Brain microvascular endothelial cell (primary cell): ENCODE measurements at regions not wholly inside any gene's neighbourhood (a gene's known extent, or its start where the extent isn't known, plus 50 kb on each side); places are given as distances from the start of the nearest gene placed in this dataset.

ENCODE experiments used
- DNase-seq: peaks from one replicate; pipeline ENCODE4 v3.0.0-alpha.2; 2020
- H3K27ac ChIP-seq: fragments of 250-450 bp; sonication (Bioruptor Pico); 2 replicates; pipeline ENCODE4 v1.5.1; 2020; ENCODE audit warnings: mild to moderate bottlenecking, moderate library complexity
- H3K27me3 ChIP-seq: fragments of 250-450 bp; sonication (Bioruptor Pico); replicated peaks from 2 replicates; pipeline ENCODE4 v1.5.1; 2020; ENCODE audit warnings: mild to moderate bottlenecking
- H3K36me3 ChIP-seq: fragments of 250-450 bp; sonication (Bioruptor Pico); replicated peaks from 2 replicates; pipeline ENCODE4 v1.5.1; 2020; ENCODE audit warnings: mild to moderate bottlenecking
- H3K4me3 ChIP-seq: 2 replicates; pipeline ENCODE4 v1.5.1; 2011; ENCODE audit warnings: low read depth, mild to moderate bottlenecking, control low read depth, low read length, moderate library complexity
- in situ Hi-C: cut with HindIII; loops from 2 replicates; pipeline ENCODE4 v1.10.0; 2017; ENCODE audit warnings: low sequenced_read_pairs, low pct_ligation_motif_present
- TF ChIP-seq, protein P1 (sequence below): IDR thresholded peaks from 2 replicates; pipeline ENCODE4 v1.5.1; 2011; ENCODE audit warnings: low read depth, mild to moderate bottlenecking, moderate library complexity, low read length, control low read depth, inconsistent platforms; ENCODE audit errors: missing control alignments

DNA sequence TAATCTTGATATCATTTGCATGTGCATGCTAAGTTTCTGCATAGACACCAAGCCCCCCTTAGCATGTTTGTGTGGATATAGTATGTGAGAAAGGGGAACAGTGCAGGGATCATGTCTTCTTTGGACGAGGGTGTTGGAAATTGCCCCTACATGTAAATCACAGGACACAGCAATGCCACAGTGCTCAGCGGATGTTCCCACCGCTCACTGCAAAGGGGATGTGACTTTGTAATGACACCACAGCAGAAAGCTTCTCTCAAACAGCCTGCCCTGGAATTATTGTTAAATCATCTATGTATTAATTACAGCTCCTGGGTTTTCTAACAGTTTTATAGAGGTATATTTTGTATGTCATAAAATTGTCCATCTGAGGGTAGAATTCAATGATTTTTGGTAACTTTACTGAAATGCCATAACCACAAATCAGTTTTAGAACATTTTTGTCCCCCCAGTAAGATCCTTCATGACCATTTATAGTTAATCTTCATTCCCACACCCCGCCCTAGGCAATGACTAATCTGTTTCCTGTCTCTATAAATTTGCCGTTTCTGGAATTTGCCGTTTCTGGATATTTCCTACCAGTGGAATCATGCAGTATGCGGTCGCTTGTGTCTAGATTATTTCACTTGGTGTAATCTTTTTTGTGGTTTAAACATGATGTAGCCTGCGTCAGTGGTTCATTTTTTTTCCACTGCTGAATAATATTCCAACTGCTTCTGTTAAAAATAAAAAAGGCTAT, 648.5 kb upstream of the WWC1 start:
- in situ Hi-C loops, result no loop called here
- peak overlapping the region; percentile 93 for H3K27ac ChIP-seq
- H3K27me3 ChIP-seq, result no peaks in the 10 kb centered on the region
- TF ChIP-seq, protein P1, sequence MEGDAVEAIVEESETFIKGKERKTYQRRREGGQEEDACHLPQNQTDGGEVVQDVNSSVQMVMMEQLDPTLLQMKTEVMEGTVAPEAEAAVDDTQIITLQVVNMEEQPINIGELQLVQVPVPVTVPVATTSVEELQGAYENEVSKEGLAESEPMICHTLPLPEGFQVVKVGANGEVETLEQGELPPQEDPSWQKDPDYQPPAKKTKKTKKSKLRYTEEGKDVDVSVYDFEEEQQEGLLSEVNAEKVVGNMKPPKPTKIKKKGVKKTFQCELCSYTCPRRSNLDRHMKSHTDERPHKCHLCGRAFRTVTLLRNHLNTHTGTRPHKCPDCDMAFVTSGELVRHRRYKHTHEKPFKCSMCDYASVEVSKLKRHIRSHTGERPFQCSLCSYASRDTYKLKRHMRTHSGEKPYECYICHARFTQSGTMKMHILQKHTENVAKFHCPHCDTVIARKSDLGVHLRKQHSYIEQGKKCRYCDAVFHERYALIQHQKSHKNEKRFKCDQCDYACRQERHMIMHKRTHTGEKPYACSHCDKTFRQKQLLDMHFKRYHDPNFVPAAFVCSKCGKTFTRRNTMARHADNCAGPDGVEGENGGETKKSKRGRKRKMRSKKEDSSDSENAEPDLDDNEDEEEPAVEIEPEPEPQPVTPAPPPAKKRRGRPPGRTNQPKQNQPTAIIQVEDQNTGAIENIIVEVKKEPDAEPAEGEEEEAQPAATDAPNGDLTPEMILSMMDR, result no peak
- DNase-seq, result peak; percentile 98
- H3K4me3 ChIP-seq, result no peak overlapping the region
- no peaks in the 10 kb centered on the region for H3K36me3 ChIP-seq

DNA sequence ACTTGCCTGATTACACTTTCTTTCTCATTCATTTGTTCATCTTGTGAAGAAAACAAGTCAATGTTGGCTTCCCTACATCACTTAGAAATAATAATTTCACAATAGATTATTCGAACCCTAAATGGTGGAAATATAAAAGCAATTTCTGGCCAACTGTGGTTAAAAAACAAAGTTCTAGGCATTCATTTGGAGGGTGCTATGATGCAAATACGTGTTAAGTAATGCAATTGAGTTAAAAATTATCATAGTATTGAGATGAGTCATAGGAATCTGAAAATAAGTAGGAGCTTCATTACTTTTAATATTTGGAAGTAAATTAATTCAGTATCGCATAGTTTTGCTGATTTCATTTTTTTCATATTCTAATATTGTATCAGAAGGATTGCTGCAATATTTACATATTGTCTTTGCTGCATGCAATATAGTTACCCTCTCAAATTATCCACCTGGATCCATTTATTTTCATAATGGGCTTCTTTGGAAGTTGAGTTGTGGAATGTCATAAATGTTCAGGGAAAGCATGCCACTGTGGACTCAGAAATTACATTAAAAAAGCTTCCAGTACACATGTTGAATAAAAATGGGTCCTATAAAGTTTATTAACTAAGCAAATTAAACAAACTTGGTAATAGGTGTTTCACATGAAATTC, 647.7 kb upstream of the WWC1 start:
- TF ChIP-seq, protein P1, result no peak
- H3K36me3 ChIP-seq, result no peaks in the 10 kb centered on the region
- DNase-seq, result no peak
- H3K4me3 ChIP-seq, result no peak overlapping the region
- in situ Hi-C loops, result no loop called here
- H3K27ac ChIP-seq, result peak overlapping the region; percentile 93
- no peaks in the 10 kb centered on the region for H3K27me3 ChIP-seq

DNA sequence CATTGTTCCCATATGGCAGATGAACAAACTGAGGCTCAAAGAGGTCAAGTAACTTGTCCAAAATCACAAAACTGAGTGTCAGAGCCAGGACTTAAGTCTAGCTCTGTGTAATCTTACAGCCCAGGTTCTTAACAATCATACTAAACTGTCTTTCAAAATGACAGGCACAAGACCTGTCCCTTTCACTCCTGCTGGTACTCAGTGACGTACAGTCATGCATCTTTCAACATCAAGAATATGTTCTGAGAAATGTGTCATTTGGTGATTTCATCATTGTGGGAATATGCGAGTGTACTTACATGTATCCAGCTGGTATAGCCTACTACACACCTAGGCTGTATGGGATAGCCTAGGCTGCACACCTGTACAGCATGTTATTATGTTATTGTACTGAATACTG, 646.8 kb upstream of the WWC1 start:
- TF ChIP-seq, protein P1, result no peak
- peak; percentile 7 for DNase-seq
- in situ Hi-C loops, result no loop called here
- Histone ChIP-seq H3K4me3 (no peak overlapping the region), H3K27ac (peak overlapping the region; percentile 93), H3K36me3 (no peaks in the 10 kb centered on the region), H3K27me3 (no peaks in the 10 kb centered on the region)

DNA sequence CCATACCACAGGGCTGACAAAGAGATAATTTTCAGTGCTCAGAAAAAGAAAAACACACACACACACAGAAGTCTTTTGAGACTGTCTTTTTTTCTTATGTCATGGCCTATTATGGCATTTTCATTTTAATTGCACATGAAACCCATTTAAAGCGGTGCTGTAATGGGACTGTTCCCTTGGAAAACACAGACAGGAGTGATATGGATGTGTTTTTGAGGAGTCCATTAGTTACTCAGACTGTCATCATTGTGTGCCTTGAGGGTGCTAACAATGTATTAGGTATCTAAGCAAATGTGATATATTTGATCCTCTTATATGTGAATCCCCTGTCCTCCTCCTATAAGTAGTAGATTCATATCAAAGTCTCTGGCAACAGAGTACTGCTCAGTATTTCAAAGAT, 642.0 kb upstream of the WWC1 start:
- TF ChIP-seq, protein P1, result no peak
- H3K27ac ChIP-seq, result no peak overlapping the region
- in situ Hi-C loops, result no loop called here
- no peak for DNase-seq
- H3K4me3 ChIP-seq, result no peak overlapping the region
- no peaks in the 10 kb centered on the region for H3K36me3 ChIP-seq
- H3K27me3 ChIP-seq, result no peaks in the 10 kb centered on the region

DNA sequence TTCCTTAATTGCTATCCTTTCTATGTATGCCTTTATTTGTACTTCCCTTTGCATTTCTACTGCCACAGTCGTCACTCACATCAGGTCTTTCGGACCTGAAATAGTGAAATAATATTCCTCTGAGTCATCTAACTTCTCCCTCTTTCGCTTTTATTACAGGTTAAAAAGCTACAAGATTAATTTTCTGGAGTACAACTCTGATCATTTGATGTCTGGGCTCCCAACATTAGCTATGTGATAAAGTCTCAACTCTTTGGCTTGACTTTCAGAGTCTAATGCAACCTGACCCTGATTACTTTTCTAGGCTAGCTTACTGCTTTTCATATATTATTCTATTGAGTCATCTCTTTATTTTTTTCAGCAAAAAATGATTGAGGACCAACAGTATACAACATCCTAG, 638.8 kb upstream of the WWC1 start:
- H3K4me3 ChIP-seq, result no peak overlapping the region
- H3K27me3 ChIP-seq, result no peaks in the 10 kb centered on the region
- H3K27ac ChIP-seq, result peak overlapping the region; percentile 50
- no peaks in the 10 kb centered on the region for H3K36me3 ChIP-seq
- in situ Hi-C loops, result no loop called here
- TF ChIP-seq, protein P1, result no peak
- peak; percentile 30 for DNase-seq
